Ascending aorta (tissue), 2 donors: ENCODE measurements at regions not wholly inside any gene's neighbourhood (a gene's known extent, or its start where the extent isn't known, plus 50 kb on each side); places are given as distances from the start of the nearest gene placed in this dataset.

Source experiments
- DNase-seq, 2 donors: peaks; one replicate each; pipeline ENCODE4 v3.0.0-alpha.2; 2019; ENCODE audit warnings: low spot score in 2 of 2
- H3K27ac ChIP-seq, 2 donors: fragments of 200-600 bp; sonication (generic); one replicate each; pipeline ENCODE4 v1.5.1; 2016 to 2017; ENCODE audit warnings: mild to moderate bottlenecking in 1 of 2
- H3K27me3 ChIP-seq: fragments of 200-600 bp; sonication (generic); one replicate; pipeline ENCODE4 v1.5.1; 2017
- H3K36me3 ChIP-seq, 2 donors: fragments of 200-600 bp; sonication (generic); one replicate each; pipeline ENCODE4 v1.5.1; 2016
- H3K4me1 ChIP-seq, 2 donors: fragments of 200-600 bp; sonication (generic); one replicate each; pipeline ENCODE4 v1.5.1; 2016 to 2017; ENCODE audit warnings: mild to moderate bottlenecking in 1 of 2
- H3K4me3 ChIP-seq, 2 donors: fragments of 200-600 bp; sonication (generic); one replicate each; pipeline ENCODE4 v1.5.1; 2016 to 2017; ENCODE audit warnings: mild to moderate bottlenecking in 1 of 2
- H3K9me3 ChIP-seq, 2 donors: fragments of 200-600 bp; sonication (generic); one replicate each; pipeline ENCODE4 v1.5.1; 2016
- CTCF ChIP-seq, 3 experiments: fragments of 200-600 bp in 2 of 3; fragments of 450-650 bp in 1 of 3; sonication (generic) in 2 of 3; IDR thresholded peaks; one replicate each; pipeline ENCODE4 v1.5.1; 2016 to 2019; ENCODE audit warnings: antibody characterized with exemption in 3 of 3, mild to moderate bottlenecking in 1 of 3, moderate library complexity in 1 of 3
- intact Hi-C: fragments of 100-400 bp; cut with DNase I; formaldehyde crosslinking; loops from one replicate; pipeline ENCODE4 v1.15.1; 2023

GRCh38 chr12:17206553-17206952, 600.6 kb upstream of the LMO3 start:
- Histone ChIP-seq H3K4me3 (no peak overlapping the region), H3K27ac (no peak overlapping the region), H3K4me1 (no peaks in the 10 kb centered on the region), H3K36me3 (no peaks in the 10 kb centered on the region), H3K27me3 (no peaks in the 10 kb centered on the region), H3K9me3 (no peaks in the 10 kb centered on the region)
- no peak for DNase-seq
- no peak for TF ChIP-seq CTCF (IDR thresholded peaks at IDR 0.05)
- intact Hi-C loops = no loop called here

- Histone ChIP-seq H3K36me3 (no peaks in the 10 kb centered on the region), H3K27me3 (no peaks in the 10 kb centered on the region), H3K4me3 (no peak overlapping the region), H3K9me3 (no peaks in the 10 kb centered on the region), H3K27ac (no peak overlapping the region), H3K4me1 (no peaks in the 10 kb centered on the region)
- TF ChIP-seq CTCF (IDR thresholded peaks at IDR 0.05) = no peak
- DNase-seq = no peak
- intact Hi-C loops = no loop called here
Measured at GRCh38 chr12:17204289-17205054, 598.5 kb upstream of the LMO3 start.

- H3K9me3 ChIP-seq = no peaks in the 10 kb centered on the region
- H3K4me1 ChIP-seq = no peaks in the 10 kb centered on the region
- H3K27ac ChIP-seq = no peak overlapping the region
- no peaks in the 10 kb centered on the region for H3K36me3 ChIP-seq
- intact Hi-C loops = no loop called here
- H3K4me3 ChIP-seq = no peak overlapping the region
- no peaks in the 10 kb centered on the region for H3K27me3 ChIP-seq
- no peak for DNase-seq
- TF ChIP-seq CTCF (IDR thresholded peaks at IDR 0.05) = no peak
Measured at GRCh38 chr12:17203497-17203896, 597.5 kb upstream of the LMO3 start.

- Histone ChIP-seq H3K4me1 (no peaks in the 10 kb centered on the region), H3K27me3 (no peaks in the 10 kb centered on the region), H3K9me3 (no peaks in the 10 kb centered on the region), H3K4me3 (no peak overlapping the region), H3K27ac (no peak overlapping the region), H3K36me3 (no peaks in the 10 kb centered on the region)
- TF ChIP-seq CTCF (IDR thresholded peaks at IDR 0.05) = no peak
- no peak for DNase-seq
- intact Hi-C loops = no loop called here
Measured at GRCh38 chr12:17197971-17198370, 592.0 kb upstream of the LMO3 start.

- Histone ChIP-seq H3K27me3 (no peaks in the 10 kb centered on the region), H3K36me3 (no peaks in the 10 kb centered on the region), H3K4me1 (no peaks in the 10 kb centered on the region), H3K27ac (no peak overlapping the region), H3K9me3 (no peaks in the 10 kb centered on the region), H3K4me3 (no peak overlapping the region)
- DNase-seq = no peak
- intact Hi-C loops = no loop called here
- TF ChIP-seq CTCF (IDR thresholded peaks at IDR 0.05) = no peak
Measured at GRCh38 chr12:17192721-17193120, 586.8 kb upstream of the LMO3 start.
